Neural progenitor cell (in vitro differentiated cells): ENCODE measurements at regions not wholly inside any gene's neighbourhood (a gene's known extent, or its start where the extent isn't known, plus 50 kb on each side); places are given as distances from the start of the nearest gene placed in this dataset.

ENCODE experiments used
- CTCF ChIP-seq: fragments of 200-600 bp; sonication (generic); IDR thresholded peaks from 2 replicates; pipeline ENCODE4 v1.5.1; 2017; ENCODE audit warnings: antibody characterized with exemption, mild to moderate bottlenecking
- EZH2 ChIP-seq: fragments of 200-600 bp; sonication (generic); IDR thresholded peaks from 2 replicates; pipeline ENCODE4 v1.6.1; 2017; ENCODE audit warnings: antibody characterized with exemption, mild to moderate bottlenecking, moderate library complexity
- EZH2phosphoT487 ChIP-seq: fragments of 200-600 bp; sonication (generic); IDR thresholded peaks from 2 replicates; pipeline ENCODE4 v1.6.1; 2017; ENCODE audit warnings: antibody characterized with exemption

DNA sequence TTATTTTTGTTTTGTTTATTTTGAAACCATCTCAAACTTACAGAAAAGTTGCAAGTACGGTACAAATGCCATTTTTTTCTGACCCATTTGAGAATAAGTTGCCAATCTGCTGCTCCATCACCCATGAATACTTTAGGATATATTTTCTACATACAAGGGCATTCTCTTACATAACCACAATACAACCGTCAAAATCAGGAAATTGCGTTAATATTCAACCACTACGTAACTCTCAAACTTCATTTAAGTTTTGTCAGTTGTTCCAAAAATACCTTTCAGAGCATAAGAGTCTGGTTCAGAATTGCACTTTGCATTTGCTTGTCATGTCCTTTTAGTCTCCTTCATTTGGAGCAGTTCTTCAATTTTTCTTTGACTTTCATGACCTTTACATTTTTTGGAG, 194.3 kb upstream of the BDNF start:
- no peak for TF ChIP-seq CTCF
- TF ChIP-seq EZH2phosphoT487: no peak
- no peak for TF ChIP-seq EZH2
